GM23248 (cell line): ENCODE measurements at regions not wholly inside any gene's neighbourhood (a gene's known extent, or its start where the extent isn't known, plus 50 kb on each side); places are given as distances from the start of the nearest gene placed in this dataset.

ENCODE experiments used
- EZH2 ChIP-seq: fragments of 200-600 bp; sonication (generic); IDR thresholded peaks from 2 replicates; pipeline ENCODE4 v1.6.1; 2018; ENCODE audit warnings: antibody characterized with exemption, mild to moderate bottlenecking; ENCODE audit not compliant: insufficient read depth, poor library complexity, severe bottlenecking
- EZH2phosphoT487 ChIP-seq: fragments of 200-600 bp; sonication (generic); IDR thresholded peaks from 2 replicates; pipeline ENCODE4 v1.6.1; 2018; ENCODE audit warnings: antibody characterized with exemption, moderate library complexity, mild to moderate bottlenecking, low read depth; ENCODE audit not compliant: insufficient read depth

GRCh38 chr9:108060175-108060574 lies 570.6 kb upstream of the KLF4 start:
- TF ChIP-seq EZH2, result no peak
- TF ChIP-seq EZH2phosphoT487, result no peak
